OCI-LY1 (cell line): ENCODE measurements at regions not wholly inside any gene's neighbourhood (a gene's known extent, or its start where the extent isn't known, plus 50 kb on each side); places are given as distances from the start of the nearest gene placed in this dataset.

ENCODE experiments used
- H2AFZ ChIP-seq: fragments of 200-600 bp; sonication (generic), shearing (Covaris generic); 2 replicates; pipeline ENCODE4 v1.6.0; 2014; ENCODE audit warnings: antibody characterized with exemption, mild to moderate bottlenecking, low read length
- H3F3A ChIP-seq: fragments of 200-600 bp; sonication (generic), shearing (Covaris generic); 2 replicates; pipeline ENCODE4 v1.6.0; 2014; ENCODE audit warnings: mild to moderate bottlenecking, antibody characterized with exemption, low read length, moderate library complexity; ENCODE audit not compliant: insufficient read depth
- H3K27ac ChIP-seq: fragments of 200-600 bp; sonication (generic); 2 replicates; pipeline ENCODE4 v1.5.1; 2014; ENCODE audit warnings: low read length, mixed run types, mild to moderate bottlenecking, low read depth; ENCODE audit not compliant: poor library complexity, severe bottlenecking
- H3K27me3 ChIP-seq: fragments of 200-600 bp; sonication (generic); 2 replicates; pipeline ENCODE4 v1.6.0; 2014; ENCODE audit warnings: antibody characterized with exemption, mild to moderate bottlenecking, low read length, moderate library complexity; ENCODE audit not compliant: insufficient read depth
- H3K36me3 ChIP-seq: fragments of 200-600 bp; sonication (generic); 2 replicates; pipeline ENCODE4 v1.6.1; 2014; ENCODE audit warnings: mild to moderate bottlenecking, antibody characterized with exemption, low read length, moderate library complexity, mixed read lengths; ENCODE audit not compliant: insufficient read depth
- H3K4me1 ChIP-seq: fragments of 200-600 bp; sonication (generic); 2 replicates; pipeline ENCODE4 v1.5.1; 2014; ENCODE audit warnings: mild to moderate bottlenecking, low read length, moderate library complexity; ENCODE audit not compliant: insufficient read depth, severe bottlenecking
- H3K4me2 ChIP-seq: fragments of 200-600 bp; sonication (generic), shearing (Covaris generic); 2 replicates; pipeline ENCODE4 v1.6.1; 2014; ENCODE audit warnings: low read length
- H3K4me3 ChIP-seq: fragments of 200-600 bp; sonication (generic); 2 replicates; pipeline ENCODE4 v1.5.1; 2014; ENCODE audit warnings: low read length, low read depth, mild to moderate bottlenecking, mixed read lengths; ENCODE audit not compliant: poor library complexity, severe bottlenecking
- H3K79me2 ChIP-seq: fragments of 200-600 bp; shearing (Covaris generic); 2 replicates; pipeline ENCODE4 v1.6.1; 2016; ENCODE audit warnings: mixed run types, low read length, mixed read lengths; ENCODE audit not compliant: insufficient read depth
- H3K9ac ChIP-seq: fragments of 200-600 bp; sonication (generic), shearing (Covaris generic); 2 replicates; pipeline ENCODE4 v1.6.1; 2014; ENCODE audit warnings: mild to moderate bottlenecking, low read length, mixed read lengths
- H3K9me2 ChIP-seq: fragments of 200-600 bp; sonication (generic), shearing (Covaris generic); 2 replicates; pipeline ENCODE4 v1.6.1; 2014; ENCODE audit warnings: low read depth, mild to moderate bottlenecking, low read length, mixed read lengths
- H3K9me3 ChIP-seq: fragments of 200-600 bp; shearing (Covaris generic); 2 replicates; pipeline ENCODE4 v1.6.1; 2014; ENCODE audit warnings: low read length, mixed read lengths
- H4K20me1 ChIP-seq: fragments of 200-600 bp; sonication (generic), shearing (Covaris generic); 2 replicates; pipeline ENCODE4 v1.6.0; 2016; ENCODE audit warnings: mild to moderate bottlenecking, low read length; ENCODE audit not compliant: insufficient read depth
- EZH2 ChIP-seq: fragments of 200-600 bp; sonication (generic), shearing (Covaris generic); IDR thresholded peaks from 2 replicates; pipeline ENCODE4 v1.8.0; 2017; ENCODE audit warnings: borderline replicate concordance, mixed run types, mild to moderate bottlenecking, antibody characterized with exemption, low read length, moderate library complexity, mixed read lengths
- TF ChIP-seq, protein P1 (sequence below): fragments of 200-600 bp; sonication (generic), shearing (Covaris generic); IDR thresholded peaks from 2 replicates; pipeline ENCODE4 v1.5.1; 2017; ENCODE audit warnings: mild to moderate bottlenecking, antibody characterized with exemption, low read length, moderate library complexity, mixed read lengths

DNA sequence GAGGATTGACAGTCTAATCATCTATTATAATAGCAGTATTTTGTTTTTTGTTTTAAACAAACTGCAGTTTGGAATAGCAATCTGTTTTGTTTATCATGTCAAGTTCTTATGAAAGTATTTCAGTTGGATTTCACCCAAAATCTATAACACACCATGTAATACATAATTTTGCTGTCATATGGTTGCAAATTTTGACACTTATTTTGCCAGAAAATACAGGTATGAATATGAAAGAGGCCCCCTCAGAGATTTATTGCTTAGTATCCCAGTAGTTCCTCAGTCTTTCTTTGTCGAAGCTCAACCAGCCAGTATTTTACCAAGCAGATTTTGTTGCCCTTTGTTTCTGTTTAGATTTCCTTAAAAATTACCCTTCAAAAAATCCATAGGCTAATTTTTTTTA is 317.5 kb upstream of the CXADR start:
- Histone ChIP-seq H3K4me1 (no peaks in the 10 kb centered on the region), H4K20me1 (no peaks in the 10 kb centered on the region), H3K9ac (no peak overlapping the region), H3K36me3 (no peaks in the 10 kb centered on the region), H3K27ac (no peak overlapping the region), H3K79me2 (no peaks in the 10 kb centered on the region), H3K9me2 (no peaks in the 10 kb centered on the region), H3K9me3 (peaks cover 6% of the 10 kb centered on the region), H3K4me3 (no peak overlapping the region), H3F3A (no peaks in the 10 kb centered on the region), H3K27me3 (no peaks in the 10 kb centered on the region), H3K4me2 (no peak overlapping the region), H2AFZ (no peak overlapping the region)
- TF ChIP-seq EZH2, result no peak
- TF ChIP-seq, protein P1, sequence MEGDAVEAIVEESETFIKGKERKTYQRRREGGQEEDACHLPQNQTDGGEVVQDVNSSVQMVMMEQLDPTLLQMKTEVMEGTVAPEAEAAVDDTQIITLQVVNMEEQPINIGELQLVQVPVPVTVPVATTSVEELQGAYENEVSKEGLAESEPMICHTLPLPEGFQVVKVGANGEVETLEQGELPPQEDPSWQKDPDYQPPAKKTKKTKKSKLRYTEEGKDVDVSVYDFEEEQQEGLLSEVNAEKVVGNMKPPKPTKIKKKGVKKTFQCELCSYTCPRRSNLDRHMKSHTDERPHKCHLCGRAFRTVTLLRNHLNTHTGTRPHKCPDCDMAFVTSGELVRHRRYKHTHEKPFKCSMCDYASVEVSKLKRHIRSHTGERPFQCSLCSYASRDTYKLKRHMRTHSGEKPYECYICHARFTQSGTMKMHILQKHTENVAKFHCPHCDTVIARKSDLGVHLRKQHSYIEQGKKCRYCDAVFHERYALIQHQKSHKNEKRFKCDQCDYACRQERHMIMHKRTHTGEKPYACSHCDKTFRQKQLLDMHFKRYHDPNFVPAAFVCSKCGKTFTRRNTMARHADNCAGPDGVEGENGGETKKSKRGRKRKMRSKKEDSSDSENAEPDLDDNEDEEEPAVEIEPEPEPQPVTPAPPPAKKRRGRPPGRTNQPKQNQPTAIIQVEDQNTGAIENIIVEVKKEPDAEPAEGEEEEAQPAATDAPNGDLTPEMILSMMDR, result no peak

DNA sequence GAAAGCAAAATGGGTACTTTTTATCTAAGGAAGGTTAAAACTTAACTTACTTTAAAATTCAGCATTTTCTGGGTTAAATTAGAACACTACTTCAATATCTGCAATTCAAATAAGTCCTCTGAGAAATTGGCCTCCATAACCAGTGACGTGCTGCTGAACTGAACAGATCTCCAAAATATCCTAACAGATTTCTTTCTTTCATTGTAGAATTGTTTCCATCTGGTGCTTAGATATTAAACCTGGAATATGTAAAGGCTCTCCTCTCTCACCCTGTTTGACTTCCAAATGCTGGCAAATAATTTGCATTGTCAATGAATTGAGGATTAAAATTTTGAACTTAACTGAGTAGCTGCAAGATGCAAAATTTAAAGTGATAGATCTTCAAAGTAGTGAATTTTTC is 316.9 kb upstream of the CXADR start:
- no peaks in the 10 kb centered on the region for H3K36me3 ChIP-seq
- no peaks in the 10 kb centered on the region for H3K9me2 ChIP-seq
- no peaks in the 10 kb centered on the region for H4K20me1 ChIP-seq
- H3K9me3 ChIP-seq, result peaks cover 4% of the 10 kb centered on the region
- H3K4me1 ChIP-seq, result no peaks in the 10 kb centered on the region
- no peak overlapping the region for H3K4me2 ChIP-seq
- no peaks in the 10 kb centered on the region for H3K79me2 ChIP-seq
- H3K27me3 ChIP-seq, result no peaks in the 10 kb centered on the region
- H3F3A ChIP-seq, result no peaks in the 10 kb centered on the region
- H3K27ac ChIP-seq, result no peak overlapping the region
- H3K9ac ChIP-seq, result no peak overlapping the region
- H2AFZ ChIP-seq, result no peak overlapping the region
- no peak overlapping the region for H3K4me3 ChIP-seq
- TF ChIP-seq, protein P1, result no peak
- no peak for TF ChIP-seq EZH2

DNA sequence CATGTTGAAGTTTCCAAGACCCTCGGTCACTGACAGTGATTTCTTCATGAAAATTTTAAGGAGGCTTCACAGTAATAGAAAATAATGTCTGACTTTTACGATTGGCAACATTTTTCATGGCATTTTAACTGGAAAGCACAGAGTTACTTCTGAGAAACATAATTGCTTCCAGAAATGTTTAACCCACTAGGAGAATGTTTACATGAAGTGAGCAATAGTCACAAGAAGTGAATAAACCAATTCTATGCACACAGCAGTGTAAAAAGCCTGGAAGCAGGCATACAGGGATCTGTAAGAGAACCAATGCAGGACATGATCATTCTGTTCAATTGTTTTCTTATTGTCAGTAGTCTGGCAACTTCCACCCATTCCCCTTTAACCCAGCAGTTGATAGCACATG is 316.2 kb upstream of the CXADR start:
- TF ChIP-seq EZH2, result no peak
- TF ChIP-seq, protein P1, result no peak
- no peaks in the 10 kb centered on the region for H3K27me3 ChIP-seq
- H3K9ac ChIP-seq, result no peak overlapping the region
- H3K9me3 ChIP-seq, result no peaks in the 10 kb centered on the region; the same call in 1 of the 2 replicates
- H3K27ac ChIP-seq, result no peak overlapping the region
- no peak overlapping the region for H2AFZ ChIP-seq
- no peaks in the 10 kb centered on the region for H4K20me1 ChIP-seq
- H3K4me3 ChIP-seq, result no peak overlapping the region
- no peaks in the 10 kb centered on the region for H3F3A ChIP-seq
- H3K4me1 ChIP-seq, result no peaks in the 10 kb centered on the region
- H3K9me2 ChIP-seq, result no peaks in the 10 kb centered on the region
- H3K79me2 ChIP-seq, result no peaks in the 10 kb centered on the region
- no peaks in the 10 kb centered on the region for H3K36me3 ChIP-seq
- no peak overlapping the region for H3K4me2 ChIP-seq
